H1 (cell line): ENCODE measurements at regions not wholly inside any gene's neighbourhood (a gene's known extent, or its start where the extent isn't known, plus 50 kb on each side); places are given as distances from the start of the nearest gene placed in this dataset.

Source experiments
- CTCF ChIA-PET: fragments of 300-600 bp; sonication (Branson Sonifier 250); formaldehyde crosslinking; loops from one replicate; lab custom pipeline; 2021; ENCODE audit not compliant: partially characterized antibody; lab: Charles Lee
- POLR2A ChIA-PET: fragments of 300-600 bp; sonication (Branson Sonifier 250); formaldehyde crosslinking; loops from one replicate; lab custom pipeline; 2021; ENCODE audit warnings: inconsistent platforms; ENCODE audit not compliant: partially characterized antibody; lab: Charles Lee
- DNase-seq, 2 experiments: peaks; one replicate each; pipeline versions ENCODE4 v3.0.0 to v3.0.0-alpha.2; 2010 to 2022; ENCODE audit warnings: low spot score in 2 of 2, low read depth in 1 of 2, mixed read lengths in 1 of 2
- FAIRE-seq: peaks from 2 replicates; lab custom pipeline; 2011; peaks lifted over from hg19 to GRCh38; lab: Jason Lieb, UNC
- H2AFZ ChIP-seq: 2 replicates; pipeline ENCODE4 v1.8.1; 2012; ENCODE audit warnings: low read length, inconsistent platforms
- H2AK5ac ChIP-seq: 2 replicates; pipeline ENCODE4 v1.6.1; 2013; ENCODE audit warnings: low read depth, low read length
- H2BK120ac ChIP-seq: replicated peaks from 2 replicates; pipeline ENCODE3; 2013; ENCODE audit warnings: low read depth, low read length, inconsistent platforms
- H2BK12ac ChIP-seq: 2 replicates; pipeline ENCODE4 v1.6.1; 2013; ENCODE audit warnings: low read depth, low read length
- H2BK15ac ChIP-seq: 2 replicates; pipeline ENCODE4 v1.6.1; 2013; ENCODE audit warnings: low read length
- H2BK20ac ChIP-seq: 2 replicates; pipeline ENCODE4 v1.6.1; 2013; ENCODE audit warnings: low read length
- H2BK5ac ChIP-seq: 2 replicates; pipeline ENCODE4 v1.6.1; 2013; ENCODE audit warnings: low read depth, low read length
- H3K14ac ChIP-seq: 2 replicates; pipeline ENCODE4 v1.6.1; 2013; ENCODE audit warnings: inconsistent platforms; ENCODE audit not compliant: insufficient read length
- H3K18ac ChIP-seq: 2 replicates; pipeline ENCODE4 v1.6.1; 2013; ENCODE audit warnings: low read length; ENCODE audit errors: extremely low read depth
- H3K23ac ChIP-seq: 2 replicates; pipeline ENCODE4 v1.6.1; 2013; ENCODE audit warnings: inconsistent platforms; ENCODE audit not compliant: insufficient read length
- H3K23me2 ChIP-seq: 2 replicates; pipeline ENCODE4 v1.6.1; 2013; ENCODE audit warnings: low read depth, low read length
- H3K27ac ChIP-seq: 2 replicates; pipeline ENCODE4 v1.6.1; 2011; ENCODE audit warnings: low read depth, low read length, inconsistent platforms
- H3K27me3 ChIP-seq, 4 experiments: replicated peaks in 1 of 4; 1 replicate in 1 of 4; 2 replicates in 3 of 4; pipeline versions ENCODE4 v1.6.1 to v1.8.1; 2011 to 2013; ENCODE audit warnings: low read length in 3 of 4, mild to moderate bottlenecking in 3 of 4, inconsistent platforms in 2 of 4, mixed read lengths in 2 of 4, moderate library complexity in 1 of 4; ENCODE audit not compliant: control insufficient read depth in 3 of 4, insufficient read depth in 3 of 4; ENCODE audit errors: extremely low read depth in 1 of 4
- H3K36me3 ChIP-seq, 4 experiments: 2 replicates each; pipeline versions ENCODE4 v1.6.1 to v1.8.1; 2011 to 2013; ENCODE audit warnings: mild to moderate bottlenecking in 4 of 4, low read length in 3 of 4, moderate library complexity in 2 of 4, control low read depth in 1 of 4, inconsistent platforms in 1 of 4; ENCODE audit not compliant: insufficient read depth in 4 of 4, control insufficient read depth in 2 of 4
- H3K4ac ChIP-seq: replicated peaks from 2 replicates; pipeline ENCODE3; 2013; ENCODE audit warnings: low read length, low read depth, mixed read lengths, inconsistent platforms; ENCODE audit not compliant: insufficient read length
- H3K4me1 ChIP-seq, 4 experiments: replicated peaks in 1 of 4; 1 replicate in 1 of 4; 2 replicates in 3 of 4; pipeline versions ENCODE4 v1.6.1 to v1.8.1; 2011 to 2013; ENCODE audit warnings: low read length in 3 of 4, inconsistent platforms in 2 of 4, mixed read lengths in 1 of 4; ENCODE audit not compliant: insufficient read depth in 4 of 4, control insufficient read depth in 3 of 4
- H3K4me2 ChIP-seq, 2 experiments: 2 replicates each; pipeline versions ENCODE4 v1.6.1 to v1.8.1; 2011 to 2013; ENCODE audit warnings: low read depth in 2 of 2, low read length in 2 of 2, control low read depth in 1 of 2, inconsistent platforms in 1 of 2, mild to moderate bottlenecking in 1 of 2; ENCODE audit not compliant: insufficient read depth in 1 of 2
- H3K4me3 ChIP-seq, 4 experiments: fragments of 200-600, 300-600 bp in 1 of 4; sonication (generic), shearing (Covaris generic), sonication (Bioruptor Twin) in 1 of 4; 2 replicates each; pipeline versions ENCODE4 v1.5.1 to v1.8.1; 2011 to 2016; ENCODE audit warnings: low read length in 4 of 4, low read depth in 3 of 4, control low read depth in 2 of 4, inconsistent platforms in 2 of 4, mild to moderate bottlenecking in 2 of 4, mixed read lengths in 1 of 4, moderate library complexity in 1 of 4; ENCODE audit not compliant: insufficient read depth in 2 of 4; ENCODE audit errors: extremely low read depth in 1 of 4
- H3K56ac ChIP-seq: replicated peaks from 2 replicates; pipeline ENCODE3; 2013; ENCODE audit warnings: low read depth, mild to moderate bottlenecking, mixed read lengths, low read length, inconsistent platforms; ENCODE audit not compliant: insufficient read length
- H3K79me1 ChIP-seq: 2 replicates; pipeline ENCODE4 v1.6.1; 2013; ENCODE audit warnings: low read depth, low read length, control low read depth
- H3K79me2 ChIP-seq, 2 experiments: 2 replicates each; pipeline versions ENCODE4 v1.6.1 to v1.8.1; 2012 to 2013; ENCODE audit warnings: low read length in 2 of 2, mild to moderate bottlenecking in 2 of 2, inconsistent platforms in 1 of 2; ENCODE audit not compliant: insufficient read depth in 2 of 2, control insufficient read depth in 1 of 2
- H3K9ac ChIP-seq, 4 experiments: replicated peaks in 1 of 4; 1 replicate in 1 of 4; 2 replicates in 3 of 4; pipeline versions ENCODE4 v1.6.1 to v1.8.1; 2011 to 2013; ENCODE audit warnings: low read depth in 3 of 4, low read length in 3 of 4, control low read depth in 2 of 4, mild to moderate bottlenecking in 2 of 4, moderate library complexity in 2 of 4, inconsistent platforms in 1 of 4; ENCODE audit errors: extremely low read depth in 1 of 4
- H3K9me3 ChIP-seq, 2 experiments: 2 replicates each; pipeline versions ENCODE4 v1.6.1 to v1.8.1; 2012 to 2013; ENCODE audit warnings: mild to moderate bottlenecking in 2 of 2, moderate library complexity in 2 of 2, control low read depth in 1 of 2, inconsistent platforms in 1 of 2, low read depth in 1 of 2, low read length in 1 of 2, mixed read lengths in 1 of 2; ENCODE audit not compliant: insufficient read depth in 2 of 2
- H4K20me1 ChIP-seq, 2 experiments: replicated peaks in 1 of 2; 2 replicates each; pipeline versions ENCODE3 to v1.8.1; 2011 to 2013; ENCODE audit warnings: inconsistent platforms in 2 of 2, low read length in 2 of 2, mild to moderate bottlenecking in 1 of 2; ENCODE audit not compliant: insufficient read depth in 2 of 2, control insufficient read depth in 1 of 2
- H4K5ac ChIP-seq: 2 replicates; pipeline ENCODE4 v1.6.1; 2013; ENCODE audit warnings: low read length, low read depth, mixed read lengths, inconsistent platforms; ENCODE audit not compliant: insufficient read length
- H4K8ac ChIP-seq: 2 replicates; pipeline ENCODE4 v1.8.0; 2013; ENCODE audit warnings: mild to moderate bottlenecking, moderate library complexity, low read length, inconsistent platforms; ENCODE audit not compliant: insufficient read depth; ENCODE audit errors: extremely low read depth
- H4K91ac ChIP-seq: replicated peaks from 2 replicates; pipeline ENCODE3; 2013; ENCODE audit warnings: low read length, mixed read lengths, inconsistent platforms; ENCODE audit not compliant: insufficient read length
- ATF3 ChIP-seq: IDR thresholded peaks from 2 replicates; pipeline ENCODE4 v1.6.1; 2011; ENCODE audit warnings: low read depth, mild to moderate bottlenecking, low read length; ENCODE audit not compliant: insufficient read depth
- BCL11A ChIP-seq, 2 experiments: IDR thresholded peaks; one replicate each; pipeline ENCODE4 v1.6.1; 2011; ENCODE audit warnings: low read depth in 2 of 2, low read length in 2 of 2, mild to moderate bottlenecking in 2 of 2
- CEBPB ChIP-seq: IDR thresholded peaks from 2 replicates; pipeline ENCODE4 v1.6.1; 2012; ENCODE audit warnings: low read depth, low read length
- CHD1 ChIP-seq: IDR thresholded peaks from 2 replicates; pipeline ENCODE4 v1.6.1; 2012; ENCODE audit warnings: low read depth, low read length, improper control_type of control experiment
- CTBP2 ChIP-seq: IDR thresholded peaks from 2 replicates; pipeline ENCODE4 v1.7.0; 2011; ENCODE audit warnings: borderline replicate concordance, mild to moderate bottlenecking, moderate library complexity, mixed read lengths, low read length; ENCODE audit not compliant: insufficient read depth, insufficient read length
- GTF2F1 ChIP-seq: IDR thresholded peaks from 2 replicates; pipeline ENCODE4 v1.6.1; 2012; ENCODE audit warnings: low read depth, low read length, improper control_type of control experiment, borderline replicate concordance
- MAFK ChIP-seq: IDR thresholded peaks from 2 replicates; pipeline ENCODE4 v1.6.1; 2012; ENCODE audit warnings: low read depth, mild to moderate bottlenecking, improper control_type of control experiment, low read length
- NRF1 ChIP-seq: IDR thresholded peaks from 2 replicates; pipeline ENCODE4 v1.6.1; 2011; ENCODE audit warnings: mild to moderate bottlenecking, low read depth, low read length, improper control_type of control experiment
- PHF8 ChIP-seq: fragments of 200-600 bp; sonication (generic); conservative IDR thresholded peaks from 2 replicates; pipeline ENCODE4 v1.7.1; 2012; ENCODE audit warnings: low read depth, mild to moderate bottlenecking, inconsistent platforms, low read length, moderate library complexity
- POLR2AphosphoS5 ChIP-seq: IDR thresholded peaks from 2 replicates; pipeline ENCODE4 v1.6.1; 2011; ENCODE audit warnings: low read depth, low read length
- RAD21 ChIP-seq, 2 experiments: IDR thresholded peaks in 1 of 2; conservative IDR thresholded peaks in 1 of 2; 2 replicates each; pipeline ENCODE4 v1.6.1; 2011; ENCODE audit warnings: low read depth in 2 of 2, low read length in 2 of 2, improper control_type of control experiment in 1 of 2, inconsistent platforms in 1 of 2, mild to moderate bottlenecking in 1 of 2, moderate library complexity in 1 of 2
- SIRT6 ChIP-seq: IDR thresholded peaks from one replicate; pipeline ENCODE4 v1.7.1; 2012; ENCODE audit warnings: low read length, inconsistent platforms
- SRF ChIP-seq: IDR thresholded peaks from 2 replicates; pipeline ENCODE4 v1.6.1; 2011; ENCODE audit warnings: mild to moderate bottlenecking, low read depth, low read length, moderate library complexity
- WGBS, 2 experiments: shearing (Covaris generic) in 1 of 2; methylation state at CpG; one replicate each; pipeline versions ENCODE4 v1.1.6 to v1.1.7; 2013 to 2015; ENCODE audit warnings: low lambda C conversion rate in 2 of 2, mixed read lengths in 2 of 2, inconsistent platforms in 1 of 2, low coverage in 1 of 2, missing lambda C conversion rate in 1 of 2; ENCODE audit not compliant: insufficient replicate concordance in 2 of 2, insufficient coverage in 1 of 2, insufficient read length in 1 of 2; ENCODE audit errors: extremely low coverage in 1 of 2, missing lambda C conversion rate in 1 of 2; 5-methylcytosine and 5-hydroxymethylcytosine counted together

GRCh38 chr3:13251166-13251903, 168.8 kb downstream of the NUP210 start:
- Histone ChIP-seq H3K4me3 (no peak overlapping the region), H2BK20ac (no peak overlapping the region), H3K4ac (no peak overlapping the region), H4K8ac (no peak overlapping the region), H2BK12ac (no peak overlapping the region), H3K14ac (no peak overlapping the region), H3K23ac (no peak overlapping the region), H3K9ac (no peak overlapping the region), H4K91ac (no peak overlapping the region), H3K56ac (no peak overlapping the region), H4K20me1 (peaks cover 0 to 2% of the 10 kb centered on the region in 2 experiments), H3K79me2 (no peaks in the 10 kb centered on the region), H3K18ac (no peak overlapping the region), H2AFZ (no peak overlapping the region), H2BK15ac (no peak overlapping the region), H3K9me3 (no peaks in the 10 kb centered on the region), H2BK120ac (no peak overlapping the region), H3K27me3 (no peaks in the 10 kb centered on the region), H4K5ac (no peak overlapping the region), H3K4me1 (peaks cover 0 to 2% (median 0%) of the 10 kb centered on the region in 4 experiments; a peak in 3 of 7 replicates), H2BK5ac (no peak overlapping the region), H3K36me3 (no peaks in the 10 kb centered on the region), H3K79me1 (peaks cover 2% of the 10 kb centered on the region; the same call in 1 of the 2 replicates), H3K27ac (no peak overlapping the region), H2AK5ac (no peak overlapping the region), H3K23me2 (no peaks in the 10 kb centered on the region), H3K4me2 (no peak overlapping the region)
- 89% methylated on average over 4 of the region's 4 CpGs; no CpG with 5 or more reads in 1 of the 2 experiments for WGBS, 2 experiments
- FAIRE-seq (no peak), DNase-seq (no peak)
- ChIA-PET POLR2A (interaction anchor here (0.6 kb wide), 1 partner anchor 12 kb away, joined by 3 read pairs; no protein-coding TSS in a partner anchor), CTCF (interaction anchor here (0.6 to 1.1 kb wide), 4 partner anchors 22 to 163 kb away, joined by 3 read pairs; no protein-coding TSS in a partner anchor)
- TF ChIP-seq GTF2F1 (no peak), CHD1 (no peak), SRF (no peak), RAD21 (IDR thresholded peaks at IDR 0.05 in 1 of 2, conservative IDR thresholded peaks at IDR 0.05 in 1 of 2; ENCODE audit: low read depth in 2 of 2, low read length in 2 of 2) (no peak), BCL11A (IDR thresholded peaks at IDR 0.05; ENCODE audit: low read depth in 2 of 2, low read length in 2 of 2) (no peak), PHF8 (no peak), SIRT6 (no peak), CEBPB (no peak), CTBP2 (no peak), MAFK (no peak), NRF1 (no peak), POLR2AphosphoS5 (no peak), ATF3 (no peak)
